WTC11 (cell line): ENCODE measurements at regions not wholly inside any gene's neighbourhood (a gene's known extent, or its start where the extent isn't known, plus 50 kb on each side); places are given as distances from the start of the nearest gene placed in this dataset.

Source experiments
- ATAC-seq: fragments of 200-7000 bp; cut with Tn5 transposase; 2 replicates; pipeline ENCODE4 v1.10.0; 2021; ENCODE audit warnings: mild to moderate bottlenecking, moderate library complexity
- CTCF ChIA-PET: fragments of 300-600 bp; sonication (Branson Sonifier 250); formaldehyde crosslinking; loops from one replicate; lab custom pipeline; 2021; ENCODE audit warnings: antibody characterized with exemption; lab: Charles Lee
- POLR2A ChIA-PET: fragments of 350-600 bp; sonication (Branson Sonifier 250); formaldehyde crosslinking; loops from one replicate; lab custom pipeline; 2021; ENCODE audit warnings: antibody characterized with exemption; lab: Charles Lee
- DNase-seq: peaks from one replicate; pipeline ENCODE4 v3.0.0; 2021; ENCODE audit warnings: low spot score
- H3K27ac Mint-ChIP-seq: 2 replicates; pipeline ENCODE4 v1.8.0; 2021; ENCODE audit warnings: mixed read lengths
- H3K27me3 Mint-ChIP-seq: 2 replicates; pipeline ENCODE4 v1.8.0; 2021; ENCODE audit warnings: low read depth, mild to moderate bottlenecking, moderate library complexity, mixed read lengths
- H3K36me3 Mint-ChIP-seq: 2 replicates; pipeline ENCODE4 v1.8.0; 2021; ENCODE audit warnings: mixed read lengths
- H3K4me1 Mint-ChIP-seq: 2 replicates; pipeline ENCODE4 v1.8.0; 2022; ENCODE audit warnings: mixed read lengths
- H3K4me3 Mint-ChIP-seq: 2 replicates; pipeline ENCODE4 v1.8.0; 2021; ENCODE audit warnings: mild to moderate bottlenecking, moderate library complexity, mixed read lengths
- H3K9me3 Mint-ChIP-seq: 2 replicates; pipeline ENCODE4 v1.8.0; 2021; ENCODE audit warnings: mixed read lengths
- CBFB ChIP-seq: sonication (generic); formaldehyde crosslinking; IDR thresholded peaks from 2 replicates; pipeline ENCODE4 v1.8.1; 2022; ENCODE audit warnings: mild to moderate bottlenecking, low read depth, missing genetic modification reagents
- CREM ChIP-seq: sonication (generic); formaldehyde crosslinking; IDR thresholded peaks from 2 replicates; pipeline ENCODE4 v1.8.1; 2022; ENCODE audit warnings: mild to moderate bottlenecking, missing genetic modification reagents, moderate library complexity
- ELF4 ChIP-seq: sonication (generic); formaldehyde crosslinking; IDR thresholded peaks from 2 replicates; pipeline ENCODE4 v1.8.1; 2022; ENCODE audit warnings: low read depth, mild to moderate bottlenecking, moderate library complexity, missing genetic modification reagents
- ETV6 ChIP-seq: sonication (generic); formaldehyde crosslinking; IDR thresholded peaks from 2 replicates; pipeline ENCODE4 v1.8.1; 2022; ENCODE audit warnings: mild to moderate bottlenecking, missing genetic modification reagents
- FOXJ3 ChIP-seq: sonication (generic); formaldehyde crosslinking; IDR thresholded peaks from 2 replicates; pipeline ENCODE4 v1.9.0; 2021; ENCODE audit warnings: missing genetic modification reagents, mild to moderate bottlenecking, borderline replicate concordance
- FOXK1 ChIP-seq: sonication (generic); formaldehyde crosslinking; IDR thresholded peaks from 2 replicates; pipeline ENCODE4 v1.8.0; 2022; ENCODE audit warnings: mild to moderate bottlenecking, moderate library complexity, missing genetic modification reagents
- FOXP1 ChIP-seq: sonication (generic); formaldehyde crosslinking; IDR thresholded peaks from 2 replicates; pipeline ENCODE4 v1.8.0; 2022; ENCODE audit warnings: missing genetic modification reagents, mild to moderate bottlenecking, moderate library complexity, borderline replicate concordance
- GTF2I ChIP-seq: fragments of 250-450 bp; sonication (Bioruptor Pico); conservative IDR thresholded peaks from 2 replicates; pipeline ENCODE4 v1.4.0; 2021; ENCODE audit warnings: mild to moderate bottlenecking
- JAZF1 ChIP-seq: fragments of 250-450 bp; sonication (Bioruptor Pico); IDR thresholded peaks from 2 replicates; pipeline ENCODE4 v1.9.0; 2021; ENCODE audit warnings: moderate library complexity, mild to moderate bottlenecking, inconsistent platforms
- NFE2L1 ChIP-seq: sonication (generic); formaldehyde crosslinking; IDR thresholded peaks from 2 replicates; pipeline ENCODE4 v1.8.1; 2023; ENCODE audit warnings: missing genetic modification reagents
- NR2C2 ChIP-seq: sonication (generic); formaldehyde crosslinking; IDR thresholded peaks from 2 replicates; pipeline ENCODE4 v1.8.0; 2022; ENCODE audit warnings: mild to moderate bottlenecking, missing genetic modification reagents
- PRRX2 ChIP-seq: fragments of 250-450 bp; sonication (Bioruptor Pico); IDR thresholded peaks from 2 replicates; pipeline ENCODE4 v1.8.0; 2021; ENCODE audit warnings: mild to moderate bottlenecking
- RORB ChIP-seq: fragments of 250-450 bp; sonication (Bioruptor Pico); IDR thresholded peaks from 2 replicates; pipeline ENCODE4 v1.9.0; 2021; ENCODE audit warnings: mild to moderate bottlenecking
- SMAD3 ChIP-seq: sonication (generic); formaldehyde crosslinking; IDR thresholded peaks from 2 replicates; pipeline ENCODE4 v1.8.0; 2022; ENCODE audit warnings: missing genetic modification reagents, mild to moderate bottlenecking, borderline replicate concordance
- SMAD4 ChIP-seq: sonication (generic); formaldehyde crosslinking; IDR thresholded peaks from 2 replicates; pipeline ENCODE4 v1.8.0; 2022; ENCODE audit warnings: mild to moderate bottlenecking, missing genetic modification reagents
- SP1 ChIP-seq: sonication (generic); formaldehyde crosslinking; conservative IDR thresholded peaks from 2 replicates; pipeline ENCODE4 v1.8.1; 2022; ENCODE audit warnings: missing genetic modification reagents
- TEAD4 ChIP-seq: sonication (generic); formaldehyde crosslinking; IDR thresholded peaks from 2 replicates; pipeline ENCODE4 v1.8.0; 2022; ENCODE audit warnings: mild to moderate bottlenecking, missing genetic modification reagents
- TP53 ChIP-seq: sonication (generic); formaldehyde crosslinking; IDR thresholded peaks from 2 replicates; pipeline ENCODE4 v1.8.1; 2023; ENCODE audit warnings: mild to moderate bottlenecking, missing genetic modification reagents
- ZNF121 ChIP-seq: sonication (generic); formaldehyde crosslinking; IDR thresholded peaks from 2 replicates; pipeline ENCODE4 v1.8.0; 2023; ENCODE audit warnings: missing genetic modification reagents
- ZNF232 ChIP-seq: sonication (generic); formaldehyde crosslinking; IDR thresholded peaks from 2 replicates; pipeline ENCODE4 v1.8.0; 2022; ENCODE audit warnings: mild to moderate bottlenecking, missing genetic modification reagents
- ZNF263 ChIP-seq: sonication (generic); formaldehyde crosslinking; IDR thresholded peaks from 2 replicates; pipeline ENCODE4 v1.8.1; 2022; ENCODE audit warnings: low read depth, mild to moderate bottlenecking, moderate library complexity, missing genetic modification reagents
- ZNF423 ChIP-seq: fragments of 250-450 bp; sonication (Bioruptor Pico); IDR thresholded peaks from 2 replicates; pipeline ENCODE4 v2.1.2; 2022; ENCODE audit warnings: mild to moderate bottlenecking, moderate library complexity
- TF ChIP-seq, protein P1 (sequence below): sonication (generic); formaldehyde crosslinking; IDR thresholded peaks from 2 replicates; pipeline ENCODE4 v1.8.1; 2023; ENCODE audit warnings: mild to moderate bottlenecking, moderate library complexity, missing genetic modification reagents
- TF ChIP-seq, protein P2 (sequence below): fragments of 250-450 bp; sonication (Bioruptor Pico); IDR thresholded peaks from 2 replicates; pipeline ENCODE4 v1.9.0; 2021; ENCODE audit warnings: moderate library complexity, mild to moderate bottlenecking, inconsistent platforms, borderline replicate concordance
- TF ChIP-seq, protein P3 (sequence below): sonication (generic); formaldehyde crosslinking; IDR thresholded peaks from 2 replicates; pipeline ENCODE4 v1.8.1; 2023; ENCODE audit warnings: mild to moderate bottlenecking, missing genetic modification reagents
- TF ChIP-seq, protein P4 (sequence below): fragments of 250-450 bp; sonication (Bioruptor Pico); IDR thresholded peaks from 2 replicates; pipeline ENCODE4 v1.9.0; 2021; ENCODE audit warnings: mild to moderate bottlenecking, borderline replicate concordance
- TF ChIP-seq, protein P5 (sequence below): sonication (generic); formaldehyde crosslinking; IDR thresholded peaks from 2 replicates; pipeline ENCODE4 v1.8.1; 2022; ENCODE audit warnings: mild to moderate bottlenecking, moderate library complexity, missing genetic modification reagents

DNA sequence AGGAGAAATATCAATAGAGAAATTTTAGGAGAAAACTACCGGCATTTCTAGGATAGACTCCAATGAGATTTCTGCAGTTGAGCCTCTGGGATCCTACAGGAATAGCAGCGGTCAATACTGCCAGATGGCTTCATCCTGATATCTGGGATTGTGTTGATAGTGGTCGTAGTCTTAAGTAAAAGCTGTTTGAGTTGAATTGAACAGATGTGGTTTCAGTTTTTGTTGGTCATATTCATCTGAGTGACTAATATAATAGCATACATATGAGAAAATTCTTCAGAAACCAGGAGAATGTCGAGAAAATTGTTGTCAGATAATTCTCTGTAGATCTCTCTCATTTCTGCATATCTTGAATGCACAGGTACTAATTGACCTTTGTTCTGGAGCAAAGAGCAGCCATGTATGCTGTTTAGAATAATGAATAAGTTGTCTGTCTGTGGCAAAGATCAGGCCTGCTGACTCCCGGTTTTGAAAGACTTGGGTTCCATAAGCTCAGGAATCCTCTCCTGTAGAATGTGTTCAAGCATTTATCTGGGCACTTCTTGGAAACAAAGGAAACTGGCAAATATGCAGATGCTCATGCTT is 288.1 kb downstream of the TMX3 start:
- TF ChIP-seq NR2C2 (CRISPR knock-in tag) (no peak), RORB (CRISPR knock-in tag) (no peak), NFE2L1 (CRISPR knock-in tag) (no peak), SMAD4 (CRISPR knock-in tag) (no peak), GTF2I (CRISPR knock-in tag) (no peak), ETV6 (CRISPR knock-in tag) (no peak), SP1 (CRISPR knock-in tag) (no peak), ZNF263 (CRISPR knock-in tag) (no peak), FOXP1 (CRISPR knock-in tag) (no peak), SMAD3 (CRISPR knock-in tag) (no peak), CBFB (CRISPR knock-in tag) (no peak), TP53 (CRISPR knock-in tag) (no peak), PRRX2 (CRISPR knock-in tag) (no peak), FOXJ3 (CRISPR knock-in tag) (no peak)
- TF ChIP-seq, protein P1, sequence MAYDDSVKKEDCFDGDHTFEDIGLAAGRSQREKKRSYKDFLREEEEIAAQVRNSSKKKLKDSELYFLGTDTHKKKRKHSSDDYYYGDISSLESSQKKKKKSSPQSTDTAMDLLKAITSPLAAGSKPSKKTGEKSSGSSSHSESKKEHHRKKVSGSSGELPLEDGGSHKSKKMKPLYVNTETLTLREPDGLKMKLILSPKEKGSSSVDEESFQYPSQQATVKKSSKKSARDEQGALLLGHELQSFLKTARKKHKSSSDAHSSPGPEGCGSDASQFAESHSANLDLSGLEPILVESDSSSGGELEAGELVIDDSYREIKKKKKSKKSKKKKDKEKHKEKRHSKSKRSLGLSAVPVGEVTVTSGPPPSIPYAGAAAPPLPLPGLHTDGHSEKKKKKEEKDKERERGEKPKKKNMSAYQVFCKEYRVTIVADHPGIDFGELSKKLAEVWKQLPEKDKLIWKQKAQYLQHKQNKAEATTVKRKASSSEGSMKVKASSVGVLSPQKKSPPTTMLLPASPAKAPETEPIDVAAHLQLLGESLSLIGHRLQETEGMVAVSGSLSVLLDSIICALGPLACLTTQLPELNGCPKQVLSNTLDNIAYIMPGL, result no peak
- Mint-ChIP-seq H3K9me3 (peaks cover 15% of the 10 kb centered on the region), H3K36me3 (peaks cover 5% of the 10 kb centered on the region; the same call in 1 of the 2 replicates), H3K27ac (no peak overlapping the region), H3K4me1 (no peaks in the 10 kb centered on the region; the same call in 1 of the 2 replicates), H3K4me3 (no peak overlapping the region), H3K27me3 (no peaks in the 10 kb centered on the region)
- ChIA-PET CTCF (no interaction called here), POLR2A (no interaction called here)
- no peak for ATAC-seq
- no peak for DNase-seq

DNA sequence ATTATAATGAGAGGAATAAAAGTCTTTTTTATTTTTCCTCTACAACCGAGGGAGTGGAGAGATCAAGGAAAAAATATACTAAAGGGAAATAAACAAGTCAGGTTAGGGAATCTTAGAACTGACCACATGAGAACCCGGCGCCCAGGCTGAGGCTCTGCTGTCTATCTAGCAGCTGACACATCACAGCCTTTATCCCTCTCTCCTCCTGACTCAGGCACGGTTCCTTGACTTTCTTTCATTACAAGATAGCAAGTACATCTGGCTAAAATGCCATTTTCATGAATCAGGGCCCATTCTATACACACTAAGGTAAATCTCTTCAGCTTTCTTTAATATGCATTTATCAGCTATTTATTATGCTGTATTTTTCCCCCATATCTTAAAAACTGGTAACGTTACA is 296.0 kb downstream of the TMX3 start:
- ATAC-seq, result no peak
- Mint-ChIP-seq H3K4me1 (peaks cover 8% of the 10 kb centered on the region), H3K4me3 (no peak overlapping the region), H3K36me3 (peaks cover 5% of the 10 kb centered on the region; the same call in 1 of the 2 replicates), H3K27me3 (no peaks in the 10 kb centered on the region), H3K9me3 (peaks cover 17% of the 10 kb centered on the region), H3K27ac (no peak overlapping the region)
- no peak for DNase-seq
- POLR2A ChIA-PET, result no interaction called here
- CTCF ChIA-PET, result no interaction called here
- TF ChIP-seq ZNF121 (CRISPR knock-in tag) (no peak), TEAD4 (CRISPR knock-in tag) (no peak), FOXK1 (CRISPR knock-in tag) (no peak), JAZF1 (CRISPR knock-in tag) (no peak), CREM (CRISPR knock-in tag) (no peak), PRRX2 (CRISPR knock-in tag) (no peak), ZNF423 (no peak), ELF4 (CRISPR knock-in tag) (no peak), RORB (CRISPR knock-in tag) (no peak), ZNF232 (CRISPR knock-in tag) (no peak)
- TF ChIP-seq, protein P2, sequence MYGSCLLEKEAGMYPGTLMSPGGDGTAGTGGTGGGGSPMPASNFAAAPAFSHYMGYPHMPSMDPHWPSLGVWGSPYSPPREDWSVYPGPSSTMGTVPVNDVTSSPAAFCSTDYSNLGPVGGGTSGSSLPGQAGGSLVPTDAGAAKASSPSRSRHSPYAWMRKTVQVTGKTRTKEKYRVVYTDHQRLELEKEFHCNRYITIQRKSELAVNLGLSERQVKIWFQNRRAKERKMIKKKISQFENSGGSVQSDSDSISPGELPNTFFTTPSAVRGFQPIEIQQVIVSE (CRISPR knock-in tag), result no peak
- TF ChIP-seq, protein P3, sequence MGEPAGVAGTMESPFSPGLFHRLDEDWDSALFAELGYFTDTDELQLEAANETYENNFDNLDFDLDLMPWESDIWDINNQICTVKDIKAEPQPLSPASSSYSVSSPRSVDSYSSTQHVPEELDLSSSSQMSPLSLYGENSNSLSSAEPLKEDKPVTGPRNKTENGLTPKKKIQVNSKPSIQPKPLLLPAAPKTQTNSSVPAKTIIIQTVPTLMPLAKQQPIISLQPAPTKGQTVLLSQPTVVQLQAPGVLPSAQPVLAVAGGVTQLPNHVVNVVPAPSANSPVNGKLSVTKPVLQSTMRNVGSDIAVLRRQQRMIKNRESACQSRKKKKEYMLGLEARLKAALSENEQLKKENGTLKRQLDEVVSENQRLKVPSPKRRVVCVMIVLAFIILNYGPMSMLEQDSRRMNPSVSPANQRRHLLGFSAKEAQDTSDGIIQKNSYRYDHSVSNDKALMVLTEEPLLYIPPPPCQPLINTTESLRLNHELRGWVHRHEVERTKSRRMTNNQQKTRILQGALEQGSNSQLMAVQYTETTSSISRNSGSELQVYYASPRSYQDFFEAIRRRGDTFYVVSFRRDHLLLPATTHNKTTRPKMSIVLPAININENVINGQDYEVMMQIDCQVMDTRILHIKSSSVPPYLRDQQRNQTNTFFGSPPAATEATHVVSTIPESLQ (CRISPR knock-in tag), result no peak
- TF ChIP-seq, protein P4, sequence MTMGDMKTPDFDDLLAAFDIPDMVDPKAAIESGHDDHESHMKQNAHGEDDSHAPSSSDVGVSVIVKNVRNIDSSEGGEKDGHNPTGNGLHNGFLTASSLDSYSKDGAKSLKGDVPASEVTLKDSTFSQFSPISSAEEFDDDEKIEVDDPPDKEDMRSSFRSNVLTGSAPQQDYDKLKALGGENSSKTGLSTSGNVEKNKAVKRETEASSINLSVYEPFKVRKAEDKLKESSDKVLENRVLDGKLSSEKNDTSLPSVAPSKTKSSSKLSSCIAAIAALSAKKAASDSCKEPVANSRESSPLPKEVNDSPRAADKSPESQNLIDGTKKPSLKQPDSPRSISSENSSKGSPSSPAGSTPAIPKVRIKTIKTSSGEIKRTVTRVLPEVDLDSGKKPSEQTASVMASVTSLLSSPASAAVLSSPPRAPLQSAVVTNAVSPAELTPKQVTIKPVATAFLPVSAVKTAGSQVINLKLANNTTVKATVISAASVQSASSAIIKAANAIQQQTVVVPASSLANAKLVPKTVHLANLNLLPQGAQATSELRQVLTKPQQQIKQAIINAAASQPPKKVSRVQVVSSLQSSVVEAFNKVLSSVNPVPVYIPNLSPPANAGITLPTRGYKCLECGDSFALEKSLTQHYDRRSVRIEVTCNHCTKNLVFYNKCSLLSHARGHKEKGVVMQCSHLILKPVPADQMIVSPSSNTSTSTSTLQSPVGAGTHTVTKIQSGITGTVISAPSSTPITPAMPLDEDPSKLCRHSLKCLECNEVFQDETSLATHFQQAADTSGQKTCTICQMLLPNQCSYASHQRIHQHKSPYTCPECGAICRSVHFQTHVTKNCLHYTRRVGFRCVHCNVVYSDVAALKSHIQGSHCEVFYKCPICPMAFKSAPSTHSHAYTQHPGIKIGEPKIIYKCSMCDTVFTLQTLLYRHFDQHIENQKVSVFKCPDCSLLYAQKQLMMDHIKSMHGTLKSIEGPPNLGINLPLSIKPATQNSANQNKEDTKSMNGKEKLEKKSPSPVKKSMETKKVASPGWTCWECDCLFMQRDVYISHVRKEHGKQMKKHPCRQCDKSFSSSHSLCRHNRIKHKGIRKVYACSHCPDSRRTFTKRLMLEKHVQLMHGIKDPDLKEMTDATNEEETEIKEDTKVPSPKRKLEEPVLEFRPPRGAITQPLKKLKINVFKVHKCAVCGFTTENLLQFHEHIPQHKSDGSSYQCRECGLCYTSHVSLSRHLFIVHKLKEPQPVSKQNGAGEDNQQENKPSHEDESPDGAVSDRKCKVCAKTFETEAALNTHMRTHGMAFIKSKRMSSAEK (CRISPR knock-in tag), result no peak
- TF ChIP-seq, protein P5, sequence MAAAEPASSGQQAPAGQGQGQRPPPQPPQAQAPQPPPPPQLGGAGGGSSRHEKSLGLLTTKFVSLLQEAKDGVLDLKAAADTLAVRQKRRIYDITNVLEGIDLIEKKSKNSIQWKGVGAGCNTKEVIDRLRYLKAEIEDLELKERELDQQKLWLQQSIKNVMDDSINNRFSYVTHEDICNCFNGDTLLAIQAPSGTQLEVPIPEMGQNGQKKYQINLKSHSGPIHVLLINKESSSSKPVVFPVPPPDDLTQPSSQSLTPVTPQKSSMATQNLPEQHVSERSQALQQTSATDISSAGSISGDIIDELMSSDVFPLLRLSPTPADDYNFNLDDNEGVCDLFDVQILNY, result no peak
- TF ChIP-seq, protein P1, result no peak
